ENCODE measurements at regions not wholly inside any gene's neighbourhood (a gene's known extent, or its start where the extent isn't known, plus 50 kb on each side); places are given as distances from the start of the nearest gene placed in this dataset.

GRCh38 chr5:20158006-20158405 is 170.0 kb upstream of the CDH18 start:
- Mint-ChIP-seq H3K9me3 (peaks cover 10% of the 10 kb centered on the region; the same call in 1 of the 2 replicates), H3K4me3 (no peak overlapping the region), H3K27ac (no peak overlapping the region), H3K27me3 (ENCODE audit: low read depth) (peaks cover 20% of the 10 kb centered on the region), H3K4me1 (peaks cover 11% of the 10 kb centered on the region), H3K36me3 (no peaks in the 10 kb centered on the region)
- DNase-seq (ENCODE audit: low spot score) (no peak), ATAC-seq (no peak)
- POLR2A ChIA-PET = no interaction called here
- CTCF ChIA-PET = no interaction called here
- TF ChIP-seq FOXP1 (CRISPR knock-in tag; IDR thresholded peaks at IDR 0.05; ENCODE audit: borderline replicate concordance) (no peak), CREB1 (CRISPR knock-in tag; IDR thresholded peaks at IDR 0.05) (no peak), E2F1 (CRISPR knock-in tag; IDR thresholded peaks at IDR 0.05) (no peak), ETV6 (CRISPR knock-in tag; IDR thresholded peaks at IDR 0.05) (no peak), GRHL2 (CRISPR knock-in tag; IDR thresholded peaks at IDR 0.05; ENCODE audit: insufficient replicate concordance, severe bottlenecking) (no peak), NFATC4 (CRISPR knock-in tag; IDR thresholded peaks at IDR 0.05) (no peak), NFE2L1 (CRISPR knock-in tag; IDR thresholded peaks at IDR 0.05) (no peak), ZNF416 (CRISPR knock-in tag; IDR thresholded peaks at IDR 0.05) (no peak), GTF2I (CRISPR knock-in tag; conservative IDR thresholded peaks at IDR 0.05) (no peak), ZNF263 (CRISPR knock-in tag; IDR thresholded peaks at IDR 0.05; ENCODE audit: low read depth) (no peak), ZNF121 (CRISPR knock-in tag; IDR thresholded peaks at IDR 0.05) (no peak), MLX (CRISPR knock-in tag; IDR thresholded peaks at IDR 0.05) (no peak), ZBTB43 (CRISPR knock-in tag; IDR thresholded peaks at IDR 0.05) (no peak), EMX1 (CRISPR knock-in tag; IDR thresholded peaks at IDR 0.05) (no peak), ATF2 (CRISPR knock-in tag; IDR thresholded peaks at IDR 0.05; ENCODE audit: borderline replicate concordance, low read depth) (no peak), TCF7 (CRISPR knock-in tag; IDR thresholded peaks at IDR 0.05; ENCODE audit: low read depth) (no peak), SMAD3 (CRISPR knock-in tag; IDR thresholded peaks at IDR 0.05; ENCODE audit: borderline replicate concordance) (no peak), PREB (CRISPR knock-in tag; IDR thresholded peaks at IDR 0.05; ENCODE audit: borderline replicate concordance) (no peak), IRF2 (CRISPR knock-in tag; IDR thresholded peaks at IDR 0.05; ENCODE audit: borderline replicate concordance, low read depth) (no peak), PRRX2 (CRISPR knock-in tag; IDR thresholded peaks at IDR 0.05) (no peak)

- H3K36me3 Mint-ChIP-seq = no peaks in the 10 kb centered on the region
- no peak for ATAC-seq
- no peak for DNase-seq (ENCODE audit: low spot score)
- POLR2A ChIA-PET = no interaction called here
- H3K9me3 Mint-ChIP-seq = peaks cover 10% of the 10 kb centered on the region; the same call in 1 of the 2 replicates
- no peak overlapping the region for H3K27ac Mint-ChIP-seq
- H3K4me1 Mint-ChIP-seq = peaks cover 11% of the 10 kb centered on the region
- no peak overlapping the region for H3K4me3 Mint-ChIP-seq
- CTCF ChIA-PET = no interaction called here
- peaks cover 20% of the 10 kb centered on the region for H3K27me3 Mint-ChIP-seq (ENCODE audit: low read depth)
- TF ChIP-seq ZNF317 (CRISPR knock-in tag; IDR thresholded peaks at IDR 0.05; ENCODE audit: borderline replicate concordance, low read depth) (no peak), ELF4 (CRISPR knock-in tag; IDR thresholded peaks at IDR 0.05; ENCODE audit: low read depth) (no peak), ZNF396 (CRISPR knock-in tag; IDR thresholded peaks at IDR 0.05; ENCODE audit: borderline replicate concordance) (no peak), E2F4 (CRISPR knock-in tag; IDR thresholded peaks at IDR 0.05; ENCODE audit: borderline replicate concordance, low read depth) (no peak), FOXK1 (CRISPR knock-in tag; IDR thresholded peaks at IDR 0.05) (no peak), NR1H2 (CRISPR knock-in tag; IDR thresholded peaks at IDR 0.05) (no peak), NR2C2 (CRISPR knock-in tag; IDR thresholded peaks at IDR 0.05) (no peak), SP1 (CRISPR knock-in tag; conservative IDR thresholded peaks at IDR 0.05) (no peak), TP53 (CRISPR knock-in tag; IDR thresholded peaks at IDR 0.05) (no peak), SOX15 (CRISPR knock-in tag; IDR thresholded peaks at IDR 0.05) (no peak)
Measured at GRCh38 chr5:20157089-20157488, 169.1 kb upstream of the CDH18 start.
